Pancreas (tissue), 10 donors: ENCODE measurements at regions not wholly inside any gene's neighbourhood (a gene's known extent, or its start where the extent isn't known, plus 50 kb on each side); places are given as distances from the start of the nearest gene placed in this dataset.
A peak's percentile ranks its signal among the peaks of the same experiment; 100 is the strongest.

ENCODE experiments used
- ATAC-seq, 4 donors: fragments of 200-7000 bp; cut with Tn5 transposase; one replicate each; pipeline versions ENCODE4 v1.8.0 to v1.9.1; 2020; ENCODE audit warnings: mild to moderate bottlenecking in 4 of 4, moderate library complexity in 4 of 4
- DNase-seq, 6 donors: peaks; one replicate each; pipeline ENCODE4 v3.0.0-alpha.2; 2020
- FAIRE-seq: peaks from 2 replicates; lab custom pipeline; 2012; peaks lifted over from hg19 to GRCh38; lab: Jason Lieb, UNC
- H3K27ac ChIP-seq, 4 donors: fragments of 200-600 bp; sonication (generic); 1 replicate in 3 of 4; 2 replicates in 1 of 4; pipeline versions ENCODE4 v1.5.0 to v1.8.0; 2020
- H3K27me3 ChIP-seq, 4 donors: fragments of 200-600 bp; one replicate each; pipeline ENCODE4 v1.8.0; 2021
- H3K36me3 ChIP-seq, 3 donors: fragments of 200-600 bp; sonication (generic) in 1 of 3; one replicate each; pipeline versions ENCODE4 v1.5.0 to v1.8.0; 2020 to 2021
- H3K4me1 ChIP-seq, 3 donors: fragments of 200-600 bp; one replicate each; pipeline ENCODE4 v1.8.0; 2021
- H3K4me3 ChIP-seq, 4 donors: fragments of 200-600 bp; sonication (generic) in 2 of 4; one replicate each; pipeline versions ENCODE4 v1.5.0 to v1.8.0; 2020 to 2021
- H3K9me3 ChIP-seq, 4 donors: fragments of 200-600 bp; one replicate each; pipeline ENCODE4 v1.8.0; 2021
- CTCF ChIP-seq, 4 donors: fragments of 200-600 bp; sonication (generic) in 3 of 4; IDR thresholded peaks; one replicate each; pipeline versions ENCODE4 v1.5.0 to v1.8.0; 2021; ENCODE audit warnings: antibody characterized with exemption in 4 of 4
- WGBS, 2 donors: extraction: QIAGEN DNeasy Blood & Tissue Kit; methylation state at CpG; one replicate each; pipeline ENCODE4 v1.1.7; 2013; 5-methylcytosine and 5-hydroxymethylcytosine counted together
- intact Hi-C, 3 donors: fragments of 100-400 bp; cut with DNase I; formaldehyde crosslinking; loops; one replicate each; pipeline versions ENCODE4 v1.11.1 to v1.14.2; 2022
- donor health status: healthy with polysubstance abuse.
- donor health status: DM: no; HTN: no; CAD: no; lungs with moderate emphysema.
- donor health status: DM: no; HTN: no; CAD: no.
- donor health status: control.
- donor health status: control.
- donor health status: Bipolar disorder and iron deficiency.
- donor health status: DM: yes; HTN: yes; CAD: no.
- donor health status: DM: no; HTN: no; CAD: no.
- donor health status: DM: no; HTN: no; CAD: no.
- donor health status: DM: yes; HTN: yes; CAD: no.

GRCh38 chr11:112516755-112517154 lies 256.1 kb upstream of the PLET1 start:
- Histone ChIP-seq H3K27me3 (no peaks in the 10 kb centered on the region), H3K9me3 (no peaks in the 10 kb centered on the region), H3K27ac (no peak overlapping the region), H3K36me3 (no peaks in the 10 kb centered on the region), H3K4me1 (no peaks in the 10 kb centered on the region), H3K4me3 (no peak overlapping the region)
- 83 to 89% methylated on average over 2 of the region's 2 CpGs for WGBS, 2 donors
- ATAC-seq (no peak), DNase-seq (no peak), FAIRE-seq (no peak)
- intact Hi-C loops, result no loop called here
- no peak for TF ChIP-seq CTCF (IDR thresholded peaks at IDR 0.05)

- ATAC-seq (no peak), DNase-seq (no peak), FAIRE-seq (no peak)
- no peaks in the 10 kb centered on the region for H3K27me3 ChIP-seq
- 69 to 76% methylated on average over 1 of the region's 1 CpG for WGBS, 2 donors
- H3K4me3 ChIP-seq, result no peak overlapping the region
- H3K27ac ChIP-seq, result no peak overlapping the region
- no peaks in the 10 kb centered on the region for H3K9me3 ChIP-seq
- TF ChIP-seq CTCF (IDR thresholded peaks at IDR 0.05), result no peak
- intact Hi-C loops, result no loop called here
- no peaks in the 10 kb centered on the region for H3K4me1 ChIP-seq
- no peaks in the 10 kb centered on the region for H3K36me3 ChIP-seq
Observed at GRCh38 chr11:112518371-112518770, 257.7 kb upstream of the PLET1 start.

GRCh38 chr11:112519751-112520150 lies 259.1 kb upstream of the PLET1 start:
- Histone ChIP-seq H3K27me3 (no peaks in the 10 kb centered on the region), H3K36me3 (no peaks in the 10 kb centered on the region), H3K27ac (no peak overlapping the region), H3K9me3 (no peaks in the 10 kb centered on the region), H3K4me1 (no peaks in the 10 kb centered on the region), H3K4me3 (no peak overlapping the region)
- no peak for DNase-seq
- no peak for ATAC-seq
- TF ChIP-seq CTCF (IDR thresholded peaks at IDR 0.05), result no peak
- intact Hi-C loops, result no loop called here
- WGBS, 2 donors, result 65 to 73% methylated on average over 5 of the region's 5 CpGs
- FAIRE-seq, result no peak

- ATAC-seq, result no peak
- no peak for DNase-seq
- intact Hi-C loops, result no loop called here
- FAIRE-seq, result no peak
- H3K9me3 ChIP-seq, result no peaks in the 10 kb centered on the region
- no peak overlapping the region for H3K27ac ChIP-seq
- H3K36me3 ChIP-seq, result no peaks in the 10 kb centered on the region
- TF ChIP-seq CTCF (IDR thresholded peaks at IDR 0.05), result no peak
- no peaks in the 10 kb centered on the region for H3K27me3 ChIP-seq
- no peak overlapping the region for H3K4me3 ChIP-seq
- no peaks in the 10 kb centered on the region for H3K4me1 ChIP-seq
- WGBS, 2 donors, result 41 to 52% methylated on average over 2 of the region's 2 CpGs
Observed at GRCh38 chr11:112520354-112520753, 259.7 kb upstream of the PLET1 start.

- intact Hi-C loops, result no loop called here
- H3K27me3 ChIP-seq, result no peaks in the 10 kb centered on the region
- peak overlapping the region in 2 of 4 donors; percentile 36 to 47 for H3K27ac ChIP-seq
- H3K4me1 ChIP-seq, result no peaks in the 10 kb centered on the region
- DNase-seq (no peak), ATAC-seq (no peak), FAIRE-seq (no peak)
- no peak overlapping the region for H3K4me3 ChIP-seq
- WGBS, 2 donors, result 50 to 54% methylated on average over 1 of the region's 1 CpG
- no peaks in the 10 kb centered on the region for H3K36me3 ChIP-seq
- no peak for TF ChIP-seq CTCF (IDR thresholded peaks at IDR 0.05)
- H3K9me3 ChIP-seq, result no peaks in the 10 kb centered on the region
Observed at GRCh38 chr11:112522536-112522935, 261.9 kb upstream of the PLET1 start.
